ENCODE measurements at regions not wholly inside any gene's neighbourhood (a gene's known extent, or its start where the extent isn't known, plus 50 kb on each side); places are given as distances from the start of the nearest gene placed in this dataset.

- TF ChIP-seq CTCF (IDR thresholded peaks at IDR 0.05; ENCODE audit: low read depth, low read length) (no peak), EZH2phosphoT487 (IDR thresholded peaks at IDR 0.05; ENCODE audit: low read depth) (no peak)
Observed at GRCh38 chr1:60903591-60903990, 178.8 kb upstream of the NFIA start.

Data from OCI-LY3 (cell line).